Neural progenitor cell (in vitro differentiated cells): ENCODE measurements at regions not wholly inside any gene's neighbourhood (a gene's known extent, or its start where the extent isn't known, plus 50 kb on each side); places are given as distances from the start of the nearest gene placed in this dataset.

ENCODE experiments used
- DNase-seq: peaks from one replicate; pipeline ENCODE4 v3.0.0-alpha.2; 2016; ENCODE audit warnings: low spot score
- H2AFZ ChIP-seq: fragments of 200-600 bp; sonication (generic); replicated peaks from 2 replicates; pipeline ENCODE4 v1.6.1; 2016; ENCODE audit warnings: antibody characterized with exemption
- H3F3A ChIP-seq: fragments of 200-600 bp; sonication (generic); 2 replicates; pipeline ENCODE4 v1.6.1; 2016; ENCODE audit warnings: antibody characterized with exemption, low read depth
- H3K27ac ChIP-seq: fragments of 200-600 bp; sonication (generic); 2 replicates; pipeline ENCODE4 v1.5.1; 2016; ENCODE audit warnings: mild to moderate bottlenecking
- H3K27me3 ChIP-seq: fragments of 200-600 bp; sonication (generic); 2 replicates; pipeline ENCODE4 v1.6.1; 2016; ENCODE audit warnings: mild to moderate bottlenecking, moderate library complexity
- H3K36me3 ChIP-seq: fragments of 200-600 bp; sonication (generic); 2 replicates; pipeline ENCODE4 v1.5.1; 2016
- H3K4me1 ChIP-seq: fragments of 200-600 bp; sonication (generic); 2 replicates; pipeline ENCODE4 v1.6.1; 2016; ENCODE audit warnings: mixed run types
- H3K4me2 ChIP-seq: fragments of 200-600 bp; sonication (generic); 2 replicates; pipeline ENCODE4 v1.6.1; 2016
- H3K4me3 ChIP-seq: fragments of 200-600 bp; sonication (generic); 2 replicates; pipeline ENCODE4 v1.5.1; 2016
- H3K79me2 ChIP-seq: fragments of 200-600 bp; sonication (generic); 2 replicates; pipeline ENCODE4 v1.6.1; 2016; ENCODE audit warnings: low read depth
- H3K9ac ChIP-seq: fragments of 200-600 bp; sonication (generic); 2 replicates; pipeline ENCODE4 v1.6.1; 2016
- H3K9me3 ChIP-seq: fragments of 200-600 bp; sonication (generic); 2 replicates; pipeline ENCODE4 v1.5.1; 2016; ENCODE audit warnings: low read depth
- H4K20me1 ChIP-seq: fragments of 200-600 bp; sonication (generic); 2 replicates; pipeline ENCODE4 v1.6.1; 2016; ENCODE audit warnings: low read depth
- H3K27ac Mint-ChIP-seq: 3 replicates; pipeline ENCODE4 v1.8.0; 2021; ENCODE audit warnings: mixed read lengths
- H3K27me3 Mint-ChIP-seq: 2 replicates; pipeline ENCODE4 v1.8.0; 2022; ENCODE audit warnings: low read depth, mild to moderate bottlenecking, inconsistent platforms, moderate library complexity, mixed read lengths; ENCODE audit not compliant: insufficient read depth
- H3K36me3 Mint-ChIP-seq: 3 replicates; pipeline ENCODE4 v1.8.0; 2021; ENCODE audit warnings: mixed read lengths
- H3K4me1 Mint-ChIP-seq: 3 replicates; pipeline ENCODE4 v1.8.0; 2021; ENCODE audit warnings: mixed read lengths
- H3K4me3 Mint-ChIP-seq: 3 replicates; pipeline ENCODE4 v1.8.0; 2021; ENCODE audit warnings: mild to moderate bottlenecking, moderate library complexity, mixed read lengths
- H3K9me3 Mint-ChIP-seq: 3 replicates; pipeline ENCODE4 v1.8.0; 2020; ENCODE audit warnings: mixed read lengths
- EZH2 ChIP-seq: fragments of 200-600 bp; sonication (generic); IDR thresholded peaks from 2 replicates; pipeline ENCODE4 v1.6.1; 2017; ENCODE audit warnings: antibody characterized with exemption, mild to moderate bottlenecking, moderate library complexity
- EZH2phosphoT487 ChIP-seq: fragments of 200-600 bp; sonication (generic); IDR thresholded peaks from 2 replicates; pipeline ENCODE4 v1.6.1; 2017; ENCODE audit warnings: antibody characterized with exemption
- TF ChIP-seq, protein P1 (sequence below): fragments of 200-600 bp; sonication (generic); IDR thresholded peaks from 2 replicates; pipeline ENCODE4 v1.5.1; 2017; ENCODE audit warnings: antibody characterized with exemption, mild to moderate bottlenecking

- peaks cover 22% of the 10 kb centered on the region for H3K9me3 ChIP-seq
- H3K4me3 ChIP-seq, result no peak overlapping the region
- no peak overlapping the region for H3K27ac ChIP-seq
- no peak for DNase-seq
- TF ChIP-seq EZH2phosphoT487 (no peak), EZH2 (no peak)
- TF ChIP-seq, protein P1, sequence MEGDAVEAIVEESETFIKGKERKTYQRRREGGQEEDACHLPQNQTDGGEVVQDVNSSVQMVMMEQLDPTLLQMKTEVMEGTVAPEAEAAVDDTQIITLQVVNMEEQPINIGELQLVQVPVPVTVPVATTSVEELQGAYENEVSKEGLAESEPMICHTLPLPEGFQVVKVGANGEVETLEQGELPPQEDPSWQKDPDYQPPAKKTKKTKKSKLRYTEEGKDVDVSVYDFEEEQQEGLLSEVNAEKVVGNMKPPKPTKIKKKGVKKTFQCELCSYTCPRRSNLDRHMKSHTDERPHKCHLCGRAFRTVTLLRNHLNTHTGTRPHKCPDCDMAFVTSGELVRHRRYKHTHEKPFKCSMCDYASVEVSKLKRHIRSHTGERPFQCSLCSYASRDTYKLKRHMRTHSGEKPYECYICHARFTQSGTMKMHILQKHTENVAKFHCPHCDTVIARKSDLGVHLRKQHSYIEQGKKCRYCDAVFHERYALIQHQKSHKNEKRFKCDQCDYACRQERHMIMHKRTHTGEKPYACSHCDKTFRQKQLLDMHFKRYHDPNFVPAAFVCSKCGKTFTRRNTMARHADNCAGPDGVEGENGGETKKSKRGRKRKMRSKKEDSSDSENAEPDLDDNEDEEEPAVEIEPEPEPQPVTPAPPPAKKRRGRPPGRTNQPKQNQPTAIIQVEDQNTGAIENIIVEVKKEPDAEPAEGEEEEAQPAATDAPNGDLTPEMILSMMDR, result no peak
- H3K36me3 ChIP-seq, result no peaks in the 10 kb centered on the region
- no peaks in the 10 kb centered on the region for H4K20me1 ChIP-seq
- H3F3A ChIP-seq, result no peaks in the 10 kb centered on the region
- no peaks in the 10 kb centered on the region for H3K27me3 ChIP-seq
- no peaks in the 10 kb centered on the region for H3K79me2 ChIP-seq
- H2AFZ ChIP-seq, result no peak overlapping the region
- H3K9ac ChIP-seq, result no peak overlapping the region
- Mint-ChIP-seq H3K9me3 (peaks cover 2% of the 10 kb centered on the region), H3K4me3 (no peak overlapping the region), H3K27ac (no peak overlapping the region), H3K36me3 (no peaks in the 10 kb centered on the region), H3K4me1 (no peaks in the 10 kb centered on the region), H3K27me3 (no peaks in the 10 kb centered on the region)
- no peaks in the 10 kb centered on the region for H3K4me1 ChIP-seq
- H3K4me2 ChIP-seq, result no peak overlapping the region
These were observed 881.1 kb upstream of the POU3F4 start for GRCh38 chrX:82626978-82627377.

DNA sequence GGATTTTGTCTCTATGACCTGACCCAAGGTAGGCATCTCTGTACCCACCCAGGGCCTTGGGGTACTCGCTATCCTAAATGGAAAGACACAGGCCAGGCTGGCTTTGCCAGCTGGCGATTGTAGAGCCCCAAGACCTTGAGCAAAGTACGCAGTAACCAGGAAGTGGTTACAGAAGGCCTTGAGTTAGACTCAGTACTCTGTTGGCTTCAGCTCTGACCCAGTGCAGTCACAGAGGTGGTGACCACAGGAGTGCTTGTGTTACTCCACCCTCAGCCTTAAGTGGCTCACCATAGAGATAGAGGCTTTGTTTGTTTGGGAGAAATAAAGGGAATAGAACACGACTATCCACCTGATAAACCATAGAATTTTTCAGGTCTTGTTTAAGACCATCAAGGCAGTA is 880.5 kb upstream of the POU3F4 start:
- no peaks in the 10 kb centered on the region for H3K4me1 ChIP-seq
- no peaks in the 10 kb centered on the region for H4K20me1 ChIP-seq
- H3K4me3 ChIP-seq, result no peak overlapping the region
- H3K4me3 Mint-ChIP-seq, result no peak overlapping the region
- no peak overlapping the region for H3K27ac Mint-ChIP-seq
- H3K36me3 Mint-ChIP-seq, result no peaks in the 10 kb centered on the region
- H3F3A ChIP-seq, result no peaks in the 10 kb centered on the region
- H3K9ac ChIP-seq, result no peak overlapping the region
- peaks cover 22% of the 10 kb centered on the region for H3K9me3 ChIP-seq
- H3K27ac ChIP-seq, result no peak overlapping the region
- H3K4me1 Mint-ChIP-seq, result no peaks in the 10 kb centered on the region
- no peak overlapping the region for H3K4me2 ChIP-seq
- H3K9me3 Mint-ChIP-seq, result peaks cover 2% of the 10 kb centered on the region
- TF ChIP-seq, protein P1, result no peak
- TF ChIP-seq EZH2, result no peak
- no peak for TF ChIP-seq EZH2phosphoT487
- H3K36me3 ChIP-seq, result no peaks in the 10 kb centered on the region
- no peaks in the 10 kb centered on the region for H3K27me3 ChIP-seq
- no peaks in the 10 kb centered on the region for H3K79me2 ChIP-seq
- no peak for DNase-seq
- H3K27me3 Mint-ChIP-seq, result no peaks in the 10 kb centered on the region
- no peak overlapping the region for H2AFZ ChIP-seq

- Histone ChIP-seq H2AFZ (no peak overlapping the region), H3K27me3 (no peaks in the 10 kb centered on the region), H3K4me1 (no peaks in the 10 kb centered on the region), H3K27ac (no peak overlapping the region), H3K4me3 (no peak overlapping the region), H3K79me2 (no peaks in the 10 kb centered on the region), H3K4me2 (no peak overlapping the region), H3K36me3 (no peaks in the 10 kb centered on the region), H3K9me3 (no peaks in the 10 kb centered on the region), H3F3A (no peaks in the 10 kb centered on the region), H3K9ac (no peak overlapping the region), H4K20me1 (no peaks in the 10 kb centered on the region)
- Mint-ChIP-seq H3K36me3 (no peaks in the 10 kb centered on the region), H3K4me3 (no peak overlapping the region), H3K9me3 (peaks cover 19% of the 10 kb centered on the region), H3K4me1 (no peaks in the 10 kb centered on the region), H3K27ac (no peak overlapping the region), H3K27me3 (no peaks in the 10 kb centered on the region)
- TF ChIP-seq EZH2, result no peak
- TF ChIP-seq, protein P1, result peak; percentile 11
- DNase-seq, result no peak
These were observed 860.0 kb upstream of the POU3F4 start for GRCh38 chrX:82648062-82648461.

DNA sequence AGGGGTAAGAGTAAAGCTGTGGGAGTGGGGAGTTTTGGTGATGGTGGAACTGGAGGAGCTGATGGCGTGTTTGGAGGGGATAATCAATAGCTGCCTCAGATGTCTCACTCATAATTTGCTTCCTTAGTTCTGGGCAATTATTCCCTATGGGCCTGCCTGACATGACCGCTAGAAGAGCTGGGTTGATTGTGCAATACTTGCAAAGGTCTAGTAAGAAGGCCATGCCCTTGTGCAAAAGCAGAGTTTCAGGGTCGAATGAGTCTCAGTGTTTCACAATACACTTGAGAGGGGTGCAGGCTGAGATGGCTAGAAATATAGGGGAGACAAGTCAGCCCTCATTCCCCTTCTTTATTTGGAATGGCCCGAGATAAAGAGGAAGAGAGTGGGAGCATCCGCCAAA is 858.4 kb upstream of the POU3F4 start:
- no peak overlapping the region for H3K27ac Mint-ChIP-seq

More for the DNA sequence above, 858.4 kb upstream of the POU3F4 start:
- Histone ChIP-seq H3K4me3 (no peak overlapping the region), H3K4me1 (no peaks in the 10 kb centered on the region), H3K27me3 (no peaks in the 10 kb centered on the region), H3K79me2 (no peaks in the 10 kb centered on the region), H3K36me3 (no peaks in the 10 kb centered on the region), H4K20me1 (no peaks in the 10 kb centered on the region), H3K4me2 (no peak overlapping the region), H3F3A (no peaks in the 10 kb centered on the region), H2AFZ (no peak overlapping the region), H3K27ac (no peak overlapping the region), H3K9me3 (peaks cover 4% of the 10 kb centered on the region), H3K9ac (no peak overlapping the region)
- Mint-ChIP-seq H3K27me3 (no peaks in the 10 kb centered on the region), H3K9me3 (peaks cover 14% of the 10 kb centered on the region), H3K4me1 (no peaks in the 10 kb centered on the region), H3K36me3 (no peaks in the 10 kb centered on the region), H3K4me3 (no peak overlapping the region)
- no peak for TF ChIP-seq EZH2phosphoT487
- TF ChIP-seq, protein P1, result no peak
- no peak for TF ChIP-seq EZH2
- no peak for DNase-seq
